OCI-LY1 (cell line): ENCODE measurements at regions not wholly inside any gene's neighbourhood (a gene's known extent, or its start where the extent isn't known, plus 50 kb on each side); places are given as distances from the start of the nearest gene placed in this dataset.

Experiments used
- H2AFZ ChIP-seq: fragments of 200-600 bp; sonication (generic), shearing (Covaris generic); 2 replicates; pipeline ENCODE4 v1.6.0; 2014; ENCODE audit warnings: antibody characterized with exemption, mild to moderate bottlenecking, low read length
- H3F3A ChIP-seq: fragments of 200-600 bp; sonication (generic), shearing (Covaris generic); 2 replicates; pipeline ENCODE4 v1.6.0; 2014; ENCODE audit warnings: mild to moderate bottlenecking, antibody characterized with exemption, low read length, moderate library complexity; ENCODE audit not compliant: insufficient read depth
- H3K27ac ChIP-seq: fragments of 200-600 bp; sonication (generic); 2 replicates; pipeline ENCODE4 v1.5.1; 2014; ENCODE audit warnings: low read length, mixed run types, mild to moderate bottlenecking, low read depth; ENCODE audit not compliant: poor library complexity, severe bottlenecking
- H3K27me3 ChIP-seq: fragments of 200-600 bp; sonication (generic); 2 replicates; pipeline ENCODE4 v1.6.0; 2014; ENCODE audit warnings: antibody characterized with exemption, mild to moderate bottlenecking, low read length, moderate library complexity; ENCODE audit not compliant: insufficient read depth
- H3K36me3 ChIP-seq: fragments of 200-600 bp; sonication (generic); 2 replicates; pipeline ENCODE4 v1.6.1; 2014; ENCODE audit warnings: mild to moderate bottlenecking, antibody characterized with exemption, low read length, moderate library complexity, mixed read lengths; ENCODE audit not compliant: insufficient read depth
- H3K4me1 ChIP-seq: fragments of 200-600 bp; sonication (generic); 2 replicates; pipeline ENCODE4 v1.5.1; 2014; ENCODE audit warnings: mild to moderate bottlenecking, low read length, moderate library complexity; ENCODE audit not compliant: insufficient read depth, severe bottlenecking
- H3K4me2 ChIP-seq: fragments of 200-600 bp; sonication (generic), shearing (Covaris generic); 2 replicates; pipeline ENCODE4 v1.6.1; 2014; ENCODE audit warnings: low read length
- H3K4me3 ChIP-seq: fragments of 200-600 bp; sonication (generic); 2 replicates; pipeline ENCODE4 v1.5.1; 2014; ENCODE audit warnings: low read length, low read depth, mild to moderate bottlenecking, mixed read lengths; ENCODE audit not compliant: poor library complexity, severe bottlenecking
- H3K79me2 ChIP-seq: fragments of 200-600 bp; shearing (Covaris generic); 2 replicates; pipeline ENCODE4 v1.6.1; 2016; ENCODE audit warnings: mixed run types, low read length, mixed read lengths; ENCODE audit not compliant: insufficient read depth
- H3K9ac ChIP-seq: fragments of 200-600 bp; sonication (generic), shearing (Covaris generic); 2 replicates; pipeline ENCODE4 v1.6.1; 2014; ENCODE audit warnings: mild to moderate bottlenecking, low read length, mixed read lengths
- H3K9me2 ChIP-seq: fragments of 200-600 bp; sonication (generic), shearing (Covaris generic); 2 replicates; pipeline ENCODE4 v1.6.1; 2014; ENCODE audit warnings: low read depth, mild to moderate bottlenecking, low read length, mixed read lengths
- H3K9me3 ChIP-seq: fragments of 200-600 bp; shearing (Covaris generic); 2 replicates; pipeline ENCODE4 v1.6.1; 2014; ENCODE audit warnings: low read length, mixed read lengths
- H4K20me1 ChIP-seq: fragments of 200-600 bp; sonication (generic), shearing (Covaris generic); 2 replicates; pipeline ENCODE4 v1.6.0; 2016; ENCODE audit warnings: mild to moderate bottlenecking, low read length; ENCODE audit not compliant: insufficient read depth
- EZH2 ChIP-seq: fragments of 200-600 bp; sonication (generic), shearing (Covaris generic); IDR thresholded peaks from 2 replicates; pipeline ENCODE4 v1.8.0; 2017; ENCODE audit warnings: borderline replicate concordance, mixed run types, mild to moderate bottlenecking, antibody characterized with exemption, low read length, moderate library complexity, mixed read lengths
- TF ChIP-seq, protein P1 (sequence below): fragments of 200-600 bp; sonication (generic), shearing (Covaris generic); IDR thresholded peaks from 2 replicates; pipeline ENCODE4 v1.5.1; 2017; ENCODE audit warnings: mild to moderate bottlenecking, antibody characterized with exemption, low read length, moderate library complexity, mixed read lengths

DNA sequence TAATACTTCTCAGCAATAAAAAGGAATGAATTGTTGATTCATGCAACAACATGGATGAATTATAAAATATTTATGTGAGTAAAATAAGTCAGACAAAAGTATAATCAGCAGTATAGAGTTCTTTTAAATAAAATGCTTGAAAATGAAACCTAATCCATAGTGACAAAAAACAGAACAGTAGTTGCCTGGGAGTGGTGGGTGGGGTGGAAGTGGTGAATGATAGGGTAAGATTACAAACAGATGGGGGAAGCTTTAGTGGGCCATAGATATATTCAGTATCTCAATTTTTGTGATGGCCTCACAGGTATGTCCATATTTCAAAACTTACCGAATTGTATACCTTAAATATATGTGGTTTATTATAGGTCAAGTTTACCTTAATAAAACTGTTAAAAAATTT, 124.9 kb upstream of the UBL3 start:
- H3K36me3 ChIP-seq: no peaks in the 10 kb centered on the region
- no peaks in the 10 kb centered on the region for H3F3A ChIP-seq
- no peaks in the 10 kb centered on the region for H3K9me2 ChIP-seq
- no peaks in the 10 kb centered on the region for H3K27me3 ChIP-seq
- TF ChIP-seq, protein P1, sequence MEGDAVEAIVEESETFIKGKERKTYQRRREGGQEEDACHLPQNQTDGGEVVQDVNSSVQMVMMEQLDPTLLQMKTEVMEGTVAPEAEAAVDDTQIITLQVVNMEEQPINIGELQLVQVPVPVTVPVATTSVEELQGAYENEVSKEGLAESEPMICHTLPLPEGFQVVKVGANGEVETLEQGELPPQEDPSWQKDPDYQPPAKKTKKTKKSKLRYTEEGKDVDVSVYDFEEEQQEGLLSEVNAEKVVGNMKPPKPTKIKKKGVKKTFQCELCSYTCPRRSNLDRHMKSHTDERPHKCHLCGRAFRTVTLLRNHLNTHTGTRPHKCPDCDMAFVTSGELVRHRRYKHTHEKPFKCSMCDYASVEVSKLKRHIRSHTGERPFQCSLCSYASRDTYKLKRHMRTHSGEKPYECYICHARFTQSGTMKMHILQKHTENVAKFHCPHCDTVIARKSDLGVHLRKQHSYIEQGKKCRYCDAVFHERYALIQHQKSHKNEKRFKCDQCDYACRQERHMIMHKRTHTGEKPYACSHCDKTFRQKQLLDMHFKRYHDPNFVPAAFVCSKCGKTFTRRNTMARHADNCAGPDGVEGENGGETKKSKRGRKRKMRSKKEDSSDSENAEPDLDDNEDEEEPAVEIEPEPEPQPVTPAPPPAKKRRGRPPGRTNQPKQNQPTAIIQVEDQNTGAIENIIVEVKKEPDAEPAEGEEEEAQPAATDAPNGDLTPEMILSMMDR: no peak
- no peak for TF ChIP-seq EZH2
- H3K9ac ChIP-seq: no peak overlapping the region
- no peaks in the 10 kb centered on the region for H3K4me1 ChIP-seq
- no peak overlapping the region for H3K27ac ChIP-seq
- H3K4me2 ChIP-seq: no peak overlapping the region
- no peaks in the 10 kb centered on the region for H4K20me1 ChIP-seq
- no peak overlapping the region for H2AFZ ChIP-seq
- no peaks in the 10 kb centered on the region for H3K9me3 ChIP-seq
- no peak overlapping the region for H3K4me3 ChIP-seq
- no peaks in the 10 kb centered on the region for H3K79me2 ChIP-seq

DNA sequence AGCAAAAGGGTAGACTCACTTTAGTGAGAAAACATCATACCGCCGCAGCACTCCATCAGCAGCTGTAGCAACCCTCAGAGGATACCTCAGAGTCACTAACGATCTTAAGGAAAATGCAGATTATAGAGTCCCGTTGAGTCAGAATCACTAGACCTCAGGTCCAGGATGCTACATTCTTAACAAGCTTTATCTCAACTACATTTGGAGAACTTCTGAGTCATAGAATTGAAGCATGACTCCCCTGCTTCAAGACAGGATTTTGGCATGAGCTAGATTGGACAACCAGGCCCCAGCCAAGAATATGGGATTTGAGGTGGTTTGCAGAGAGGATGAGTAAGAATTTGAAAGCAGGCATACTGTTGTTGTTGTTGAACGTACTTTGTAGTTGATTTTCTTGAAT, 118.9 kb upstream of the UBL3 start:
- Histone ChIP-seq H3K9me2 (no peaks in the 10 kb centered on the region), H3K27me3 (no peaks in the 10 kb centered on the region), H3K4me1 (no peaks in the 10 kb centered on the region), H2AFZ (no peak overlapping the region), H3K4me2 (no peak overlapping the region), H3K27ac (no peak overlapping the region), H3K4me3 (no peak overlapping the region), H3K9ac (no peak overlapping the region), H3K9me3 (peaks cover 3% of the 10 kb centered on the region; the same call in 1 of the 2 replicates), H3K79me2 (no peaks in the 10 kb centered on the region), H3F3A (no peaks in the 10 kb centered on the region), H4K20me1 (no peaks in the 10 kb centered on the region), H3K36me3 (no peaks in the 10 kb centered on the region)
- TF ChIP-seq, protein P1: no peak
- TF ChIP-seq EZH2: no peak

DNA sequence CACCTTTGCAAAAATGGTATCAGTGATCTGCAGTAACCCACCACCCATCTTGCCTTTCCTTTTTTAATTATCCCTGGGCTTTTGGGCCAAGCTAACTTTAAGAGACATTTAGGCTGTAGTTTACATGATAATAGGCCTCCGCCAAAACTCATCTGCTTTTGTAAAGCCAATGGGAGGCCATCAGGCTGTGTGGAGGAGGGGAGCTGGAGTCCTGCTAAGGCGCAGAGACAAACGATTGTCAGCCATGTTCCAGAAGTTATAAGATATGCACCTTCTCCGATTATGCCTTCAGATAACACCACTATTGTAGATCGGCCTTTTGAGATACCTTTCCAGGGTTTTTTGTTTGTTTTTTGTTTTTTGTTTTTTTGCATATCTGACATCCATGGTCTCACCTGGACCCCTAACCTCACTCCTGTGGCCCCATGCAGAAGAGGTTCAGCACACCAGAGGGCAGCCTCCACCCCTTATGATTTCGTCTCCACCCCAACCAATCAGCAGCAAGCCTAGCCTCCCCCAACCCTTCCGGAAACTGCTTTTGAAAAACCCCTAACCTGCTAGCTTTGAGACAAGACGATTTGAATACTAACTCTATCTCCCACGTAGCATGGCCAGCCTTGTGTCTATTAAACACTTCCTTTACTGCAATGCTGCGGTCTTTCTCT, 113.9 kb upstream of the UBL3 start:
- Histone ChIP-seq H3K9me2 (no peaks in the 10 kb centered on the region), H3K4me3 (no peak overlapping the region), H3K4me1 (no peaks in the 10 kb centered on the region), H3K4me2 (no peak overlapping the region), H4K20me1 (no peaks in the 10 kb centered on the region), H3K79me2 (no peaks in the 10 kb centered on the region), H3K27ac (no peak overlapping the region), H2AFZ (no peak overlapping the region), H3K36me3 (no peaks in the 10 kb centered on the region), H3K9ac (no peak overlapping the region), H3K9me3 (peaks cover 3% of the 10 kb centered on the region; the same call in 1 of the 2 replicates), H3F3A (no peaks in the 10 kb centered on the region), H3K27me3 (no peaks in the 10 kb centered on the region; the same call in 1 of the 2 replicates)
- TF ChIP-seq, protein P1: 0 out of 2 replicates have a peak, but pooled peaks have one; percentile 6
- TF ChIP-seq EZH2: no peak
